ENCODE measurements at regions not wholly inside any gene's neighbourhood (a gene's known extent, or its start where the extent isn't known, plus 50 kb on each side); places are given as distances from the start of the nearest gene placed in this dataset.

- TF ChIP-seq, protein P1, sequence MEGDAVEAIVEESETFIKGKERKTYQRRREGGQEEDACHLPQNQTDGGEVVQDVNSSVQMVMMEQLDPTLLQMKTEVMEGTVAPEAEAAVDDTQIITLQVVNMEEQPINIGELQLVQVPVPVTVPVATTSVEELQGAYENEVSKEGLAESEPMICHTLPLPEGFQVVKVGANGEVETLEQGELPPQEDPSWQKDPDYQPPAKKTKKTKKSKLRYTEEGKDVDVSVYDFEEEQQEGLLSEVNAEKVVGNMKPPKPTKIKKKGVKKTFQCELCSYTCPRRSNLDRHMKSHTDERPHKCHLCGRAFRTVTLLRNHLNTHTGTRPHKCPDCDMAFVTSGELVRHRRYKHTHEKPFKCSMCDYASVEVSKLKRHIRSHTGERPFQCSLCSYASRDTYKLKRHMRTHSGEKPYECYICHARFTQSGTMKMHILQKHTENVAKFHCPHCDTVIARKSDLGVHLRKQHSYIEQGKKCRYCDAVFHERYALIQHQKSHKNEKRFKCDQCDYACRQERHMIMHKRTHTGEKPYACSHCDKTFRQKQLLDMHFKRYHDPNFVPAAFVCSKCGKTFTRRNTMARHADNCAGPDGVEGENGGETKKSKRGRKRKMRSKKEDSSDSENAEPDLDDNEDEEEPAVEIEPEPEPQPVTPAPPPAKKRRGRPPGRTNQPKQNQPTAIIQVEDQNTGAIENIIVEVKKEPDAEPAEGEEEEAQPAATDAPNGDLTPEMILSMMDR (IDR thresholded peaks at IDR 0.05): no peak
- TF ChIP-seq EP300 (IDR thresholded peaks at IDR 0.05) (no peak), POLR2A (IDR thresholded peaks at IDR 0.05) (no peak)
Observed at GRCh38 chr6:85172705-85173104, 277.2 kb upstream of the NT5E start.

All from ovary (tissue), 3 donors.